ENCODE measurements at regions not wholly inside any gene's neighbourhood (a gene's known extent, or its start where the extent isn't known, plus 50 kb on each side); places are given as distances from the start of the nearest gene placed in this dataset.

GRCh38 chr5:2577312-2578036 lies 174.0 kb downstream of the IRX2 start:
- Histone ChIP-seq H3K9ac (ENCODE audit: low read length) (no peak overlapping the region), H3K9me2 (ENCODE audit: insufficient read depth) (no peaks in the 10 kb centered on the region), H3K27me3 (ENCODE audit: insufficient read depth, low read length) (no peaks in the 10 kb centered on the region), H3K9me3 (ENCODE audit: control insufficient read depth in 1 of 2, insufficient read depth in 1 of 2, low read depth in 1 of 2, low read length in 2 of 2) (peaks cover 3 to 10% of the 10 kb centered on the region in 2 experiments; a peak in 3 of 4 replicates), H3K27ac (ENCODE audit: low read depth, low read length) (no peak overlapping the region), H3K4me2 (ENCODE audit: low read length) (no peak overlapping the region), H2AFZ (ENCODE audit: low read depth, low read length, poor library complexity, severe bottlenecking) (no peak overlapping the region), H3K79me2 (ENCODE audit: insufficient read depth, low read length) (no peaks in the 10 kb centered on the region), H3K36me3 (ENCODE audit: control insufficient read depth in 1 of 2, insufficient read depth in 2 of 2, low read length in 2 of 2) (no peaks in the 10 kb centered on the region), H3K4me3 (replicated peaks in 1 of 2; ENCODE audit: low read depth in 1 of 2, low read length in 2 of 2) (no peak overlapping the region), H3K4me1 (ENCODE audit: control insufficient read depth in 1 of 2, insufficient read depth in 2 of 2, low read length in 2 of 2) (no peaks in the 10 kb centered on the region), H4K20me1 (ENCODE audit: insufficient read depth) (no peaks in the 10 kb centered on the region)
- ChIA-PET RAD21 (ENCODE audit: low non-redundant PET in 1 of 2, low total read pairs in 2 of 2, uncharacterized antibody in 2 of 2, unreplicated experiment in 2 of 2) (no interaction called here), CTCF (no interaction called here), POLR2A (no interaction called here)
- DNase-seq (ENCODE audit: low read depth, low spot score) (no peak), ATAC-seq (no peak)
- no TSS peak for BruUV-seq (replicated peaks)
- intact Hi-C loops (cut with micrococcal nuclease): no loop called here
- TF ChIP-seq ATF3 (IDR thresholded peaks at IDR 0.05) (no peak), TCF7L2 (IDR thresholded peaks at IDR 0.05; ENCODE audit: borderline replicate concordance, extremely low read depth, insufficient read depth, insufficient read length) (no peak), SRF (IDR thresholded peaks at IDR 0.05; ENCODE audit: low read depth) (no peak), JUND (IDR thresholded peaks at IDR 0.05) (no peak), CBX3 (IDR thresholded peaks at IDR 0.05; ENCODE audit: low read depth) (no peak), REST (IDR thresholded peaks at IDR 0.05; ENCODE audit: low read depth) (no peak), ZNF274 (IDR thresholded peaks at IDR 0.05; ENCODE audit: low read depth, low read length) (no peak), POLR2A (IDR thresholded peaks at IDR 0.05; ENCODE audit: borderline replicate concordance, extremely low read depth, insufficient read depth, insufficient read length) (no peak), EZH2 (IDR thresholded peaks at IDR 0.05) (no peak), POLR2AphosphoS5 (IDR thresholded peaks at IDR 0.05; ENCODE audit: low read depth, low read length) (no peak), FOSL1 (IDR thresholded peaks at IDR 0.05; ENCODE audit: low read depth) (no peak), ELF1 (IDR thresholded peaks at IDR 0.05; ENCODE audit: borderline replicate concordance, low read depth) (no peak), YY1 (IDR thresholded peaks at IDR 0.05; ENCODE audit: extremely low read depth, insufficient replicate concordance, low read depth, low read length) (no peak), EZH2phosphoT487 (IDR thresholded peaks at IDR 0.05; ENCODE audit: borderline replicate concordance) (no peak)
- TF ChIP-seq, protein P1, sequence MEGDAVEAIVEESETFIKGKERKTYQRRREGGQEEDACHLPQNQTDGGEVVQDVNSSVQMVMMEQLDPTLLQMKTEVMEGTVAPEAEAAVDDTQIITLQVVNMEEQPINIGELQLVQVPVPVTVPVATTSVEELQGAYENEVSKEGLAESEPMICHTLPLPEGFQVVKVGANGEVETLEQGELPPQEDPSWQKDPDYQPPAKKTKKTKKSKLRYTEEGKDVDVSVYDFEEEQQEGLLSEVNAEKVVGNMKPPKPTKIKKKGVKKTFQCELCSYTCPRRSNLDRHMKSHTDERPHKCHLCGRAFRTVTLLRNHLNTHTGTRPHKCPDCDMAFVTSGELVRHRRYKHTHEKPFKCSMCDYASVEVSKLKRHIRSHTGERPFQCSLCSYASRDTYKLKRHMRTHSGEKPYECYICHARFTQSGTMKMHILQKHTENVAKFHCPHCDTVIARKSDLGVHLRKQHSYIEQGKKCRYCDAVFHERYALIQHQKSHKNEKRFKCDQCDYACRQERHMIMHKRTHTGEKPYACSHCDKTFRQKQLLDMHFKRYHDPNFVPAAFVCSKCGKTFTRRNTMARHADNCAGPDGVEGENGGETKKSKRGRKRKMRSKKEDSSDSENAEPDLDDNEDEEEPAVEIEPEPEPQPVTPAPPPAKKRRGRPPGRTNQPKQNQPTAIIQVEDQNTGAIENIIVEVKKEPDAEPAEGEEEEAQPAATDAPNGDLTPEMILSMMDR (IDR thresholded peaks at IDR 0.05 in 2 of 3, conservative IDR thresholded peaks at IDR 0.05 in 1 of 3; ENCODE audit: borderline replicate concordance in 1 of 3, insufficient read depth in 1 of 3, low read depth in 2 of 3, low read length in 2 of 3): no peak
- TF ChIP-seq, protein P2, sequence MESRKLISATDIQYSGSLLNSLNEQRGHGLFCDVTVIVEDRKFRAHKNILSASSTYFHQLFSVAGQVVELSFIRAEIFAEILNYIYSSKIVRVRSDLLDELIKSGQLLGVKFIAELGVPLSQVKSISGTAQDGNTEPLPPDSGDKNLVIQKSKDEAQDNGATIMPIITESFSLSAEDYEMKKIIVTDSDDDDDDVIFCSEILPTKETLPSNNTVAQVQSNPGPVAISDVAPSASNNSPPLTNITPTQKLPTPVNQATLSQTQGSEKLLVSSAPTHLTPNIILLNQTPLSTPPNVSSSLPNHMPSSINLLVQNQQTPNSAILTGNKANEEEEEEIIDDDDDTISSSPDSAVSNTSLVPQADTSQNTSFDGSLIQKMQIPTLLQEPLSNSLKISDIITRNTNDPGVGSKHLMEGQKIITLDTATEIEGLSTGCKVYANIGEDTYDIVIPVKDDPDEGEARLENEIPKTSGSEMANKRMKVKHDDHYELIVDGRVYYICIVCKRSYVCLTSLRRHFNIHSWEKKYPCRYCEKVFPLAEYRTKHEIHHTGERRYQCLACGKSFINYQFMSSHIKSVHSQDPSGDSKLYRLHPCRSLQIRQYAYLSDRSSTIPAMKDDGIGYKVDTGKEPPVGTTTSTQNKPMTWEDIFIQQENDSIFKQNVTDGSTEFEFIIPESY (IDR thresholded peaks at IDR 0.05; ENCODE audit: extremely low read depth, insufficient replicate concordance, low read length): no peak

Measured in HCT116 (cell line).